ENCODE measurements at regions not wholly inside any gene's neighbourhood (a gene's known extent, or its start where the extent isn't known, plus 50 kb on each side); places are given as distances from the start of the nearest gene placed in this dataset.

- no peak for TF ChIP-seq YY1 (IDR thresholded peaks at IDR 0.05; ENCODE audit: low read depth)
These were observed 490.0 kb downstream of the PCDH20 start (continued) for GRCh38 chr13:60925686-60926085.

DNA sequence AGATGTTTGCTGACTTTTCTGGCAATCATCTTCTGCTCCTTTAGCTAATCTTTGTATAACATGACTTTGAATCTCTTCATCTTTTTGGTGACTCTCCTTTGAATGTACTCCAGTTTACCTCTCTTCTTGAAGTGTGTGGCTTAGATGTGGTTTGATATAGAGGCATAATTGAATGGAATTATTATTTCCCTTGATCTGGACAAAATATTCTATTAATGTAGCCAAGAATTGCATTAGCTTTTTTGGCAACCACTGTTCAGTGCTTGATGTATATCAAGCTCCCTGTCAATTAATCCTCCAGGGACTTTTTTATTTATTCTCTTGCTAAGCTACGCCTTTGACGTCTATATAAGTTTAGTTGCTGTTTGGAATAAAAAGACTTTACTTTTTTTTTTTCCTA, 490.8 kb downstream of the PCDH20 start:
- H3K9me2 ChIP-seq = no peaks in the 10 kb centered on the region; the same call in 1 of the 2 replicates
- H3K79me2 ChIP-seq (ENCODE audit: insufficient read depth) = no peaks in the 10 kb centered on the region
- no peak for DNase-seq
- H3K27ac ChIP-seq (ENCODE audit: low read depth in 2 of 2, low read length in 1 of 2) = no peak overlapping the region
- H3K4me2 ChIP-seq = no peak overlapping the region
- ChIA-PET POLR2A (no interaction called here), CTCF (interaction anchor here (1.4 kb wide), 1 partner anchor 35 kb away, joined by 4 read pairs; no protein-coding TSS in a partner anchor)
- no peak for TF ChIP-seq FOXM1 (IDR thresholded peaks at IDR 0.05; ENCODE audit: low read depth)
- TF ChIP-seq, protein P1, sequence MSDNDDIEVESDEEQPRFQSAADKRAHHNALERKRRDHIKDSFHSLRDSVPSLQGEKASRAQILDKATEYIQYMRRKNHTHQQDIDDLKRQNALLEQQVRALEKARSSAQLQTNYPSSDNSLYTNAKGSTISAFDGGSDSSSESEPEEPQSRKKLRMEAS (IDR thresholded peaks at IDR 0.05; ENCODE audit: low read depth) = no peak
- TF ChIP-seq, protein P2, sequence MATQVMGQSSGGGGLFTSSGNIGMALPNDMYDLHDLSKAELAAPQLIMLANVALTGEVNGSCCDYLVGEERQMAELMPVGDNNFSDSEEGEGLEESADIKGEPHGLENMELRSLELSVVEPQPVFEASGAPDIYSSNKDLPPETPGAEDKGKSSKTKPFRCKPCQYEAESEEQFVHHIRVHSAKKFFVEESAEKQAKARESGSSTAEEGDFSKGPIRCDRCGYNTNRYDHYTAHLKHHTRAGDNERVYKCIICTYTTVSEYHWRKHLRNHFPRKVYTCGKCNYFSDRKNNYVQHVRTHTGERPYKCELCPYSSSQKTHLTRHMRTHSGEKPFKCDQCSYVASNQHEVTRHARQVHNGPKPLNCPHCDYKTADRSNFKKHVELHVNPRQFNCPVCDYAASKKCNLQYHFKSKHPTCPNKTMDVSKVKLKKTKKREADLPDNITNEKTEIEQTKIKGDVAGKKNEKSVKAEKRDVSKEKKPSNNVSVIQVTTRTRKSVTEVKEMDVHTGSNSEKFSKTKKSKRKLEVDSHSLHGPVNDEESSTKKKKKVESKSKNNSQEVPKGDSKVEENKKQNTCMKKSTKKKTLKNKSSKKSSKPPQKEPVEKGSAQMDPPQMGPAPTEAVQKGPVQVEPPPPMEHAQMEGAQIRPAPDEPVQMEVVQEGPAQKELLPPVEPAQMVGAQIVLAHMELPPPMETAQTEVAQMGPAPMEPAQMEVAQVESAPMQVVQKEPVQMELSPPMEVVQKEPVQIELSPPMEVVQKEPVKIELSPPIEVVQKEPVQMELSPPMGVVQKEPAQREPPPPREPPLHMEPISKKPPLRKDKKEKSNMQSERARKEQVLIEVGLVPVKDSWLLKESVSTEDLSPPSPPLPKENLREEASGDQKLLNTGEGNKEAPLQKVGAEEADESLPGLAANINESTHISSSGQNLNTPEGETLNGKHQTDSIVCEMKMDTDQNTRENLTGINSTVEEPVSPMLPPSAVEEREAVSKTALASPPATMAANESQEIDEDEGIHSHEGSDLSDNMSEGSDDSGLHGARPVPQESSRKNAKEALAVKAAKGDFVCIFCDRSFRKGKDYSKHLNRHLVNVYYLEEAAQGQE (IDR thresholded peaks at IDR 0.05; ENCODE audit: low read depth, low read length) = no peak
- no peak for TF ChIP-seq EP300 (IDR thresholded peaks at IDR 0.05; ENCODE audit: borderline replicate concordance in 1 of 2, low read depth in 1 of 2, low read length in 1 of 2)
- TF ChIP-seq EZH2phosphoT487 (IDR thresholded peaks at IDR 0.05; ENCODE audit: borderline replicate concordance, low read depth) = no peak
- no peak for TF ChIP-seq ZBTB33 (IDR thresholded peaks at IDR 0.05; ENCODE audit: borderline replicate concordance, low read depth)
- no peak for TF ChIP-seq TAF1 (IDR thresholded peaks at IDR 0.05; ENCODE audit: borderline replicate concordance, low read depth, low read length)
- TF ChIP-seq NRF1 (IDR thresholded peaks at IDR 0.05; ENCODE audit: low read depth, low read length) = no peak
- no peak for TF ChIP-seq YY1 (IDR thresholded peaks at IDR 0.05; ENCODE audit: low read depth)
- no peak for TF ChIP-seq GABPA (IDR thresholded peaks at IDR 0.05; ENCODE audit: low read depth)
- TF ChIP-seq TEAD4 (IDR thresholded peaks at IDR 0.05; ENCODE audit: borderline replicate concordance, insufficient read depth) = no peak
- TF ChIP-seq CHD2 (IDR thresholded peaks at IDR 0.05; ENCODE audit: low read length, partially characterized antibody) = no peak
- no peak for TF ChIP-seq RFX5 (IDR thresholded peaks at IDR 0.05; ENCODE audit: low read length)
- TF ChIP-seq SMC3 (IDR thresholded peaks at IDR 0.05; ENCODE audit: low read depth, low read length) = no peak
- no peak for TF ChIP-seq MXI1 (IDR thresholded peaks at IDR 0.05; ENCODE audit: low read depth, low read length)
- TF ChIP-seq JUND (IDR thresholded peaks at IDR 0.05) = no peak
- no peak for TF ChIP-seq TCF12 (IDR thresholded peaks at IDR 0.05)
- TF ChIP-seq MEF2A (IDR thresholded peaks at IDR 0.05; ENCODE audit: borderline replicate concordance, low read depth) = no peak
- TF ChIP-seq POLR2AphosphoS5 (IDR thresholded peaks at IDR 0.05; ENCODE audit: low read depth, low read length) = no peak
- no peak overlapping the region for H2AFZ ChIP-seq (ENCODE audit: low read depth)
- no peaks in the 10 kb centered on the region for H3K27me3 ChIP-seq (ENCODE audit: insufficient read depth)
- no peaks in the 10 kb centered on the region for H3K36me3 ChIP-seq (replicated peaks in 1 of 2; ENCODE audit: control insufficient read depth in 1 of 2, insufficient read depth in 2 of 2, low read length in 1 of 2)
- WGBS (ENCODE audit: low lambda C conversion rate) = 49% methylated on average over 2 of the region's 2 CpGs
- no peak overlapping the region for H3K4me3 ChIP-seq (ENCODE audit: low read depth in 2 of 2, low read length in 1 of 2)
- no peak overlapping the region for H3K9ac ChIP-seq
- H3K4me1 ChIP-seq (ENCODE audit: control insufficient read depth in 1 of 2, insufficient read depth in 2 of 2, low read depth in 1 of 2, low read length in 1 of 2) = no peaks in the 10 kb centered on the region
- no peaks in the 10 kb centered on the region for H3F3A ChIP-seq (replicated peaks; ENCODE audit: insufficient read depth)
- H4K20me1 ChIP-seq (ENCODE audit: insufficient read depth) = no peaks in the 10 kb centered on the region
- no peaks in the 10 kb centered on the region for H3K9me3 ChIP-seq

Measured in SK-N-SH (cell line).